Astrocyte (in vitro differentiated cells and primary cell): ENCODE measurements at regions not wholly inside any gene's neighbourhood (a gene's known extent, or its start where the extent isn't known, plus 50 kb on each side); places are given as distances from the start of the nearest gene placed in this dataset.

Source experiments
- DNase-seq: peaks from one replicate; pipeline ENCODE4 v3.0.0-alpha.2; 2010; ENCODE audit warnings: low read depth
- FAIRE-seq: peaks from 2 replicates; lab custom pipeline; 2011; peaks lifted over from hg19 to GRCh38; lab: Jason Lieb, UNC
- H2AFZ ChIP-seq: 2 replicates; pipeline ENCODE4 v1.6.0; 2012; ENCODE audit warnings: low read depth, low read length, inconsistent platforms
- H3K27ac ChIP-seq: 2 replicates; pipeline ENCODE4 v1.5.1; 2011; ENCODE audit warnings: low read depth, low read length, inconsistent platforms
- H3K27me3 ChIP-seq: 2 replicates; pipeline ENCODE4 v1.6.0; 2011; ENCODE audit warnings: low read length, inconsistent platforms; ENCODE audit not compliant: insufficient read depth
- H3K36me3 ChIP-seq: 2 replicates; pipeline ENCODE4 v1.5.1; 2011; ENCODE audit warnings: low read length, inconsistent platforms; ENCODE audit not compliant: insufficient read depth
- H3K4me1 ChIP-seq: 2 replicates; pipeline ENCODE4 v1.5.1; 2011; ENCODE audit warnings: low read length, inconsistent platforms; ENCODE audit not compliant: insufficient read depth
- H3K4me2 ChIP-seq: 2 replicates; pipeline ENCODE4 v1.6.0; 2012; ENCODE audit warnings: low read length, inconsistent platforms
- H3K4me3 ChIP-seq: 2 replicates; pipeline ENCODE4 v1.5.1; 2011; ENCODE audit warnings: low read depth, mild to moderate bottlenecking, low read length, inconsistent platforms; ENCODE audit not compliant: insufficient read depth
- H3K79me2 ChIP-seq: 2 replicates; pipeline ENCODE4 v1.6.0; 2012; ENCODE audit warnings: mild to moderate bottlenecking, low read length, inconsistent platforms; ENCODE audit not compliant: insufficient read depth
- H3K9ac ChIP-seq: 2 replicates; pipeline ENCODE4 v1.6.0; 2012; ENCODE audit warnings: mild to moderate bottlenecking, low read length, inconsistent platforms
- H3K9me3 ChIP-seq: 2 replicates; pipeline ENCODE4 v1.5.1; 2012; ENCODE audit warnings: low read depth, mild to moderate bottlenecking, low read length, inconsistent platforms; ENCODE audit not compliant: insufficient read depth
- H4K20me1 ChIP-seq: 2 replicates; pipeline ENCODE4 v1.6.0; 2012; ENCODE audit warnings: low read length, inconsistent platforms; ENCODE audit not compliant: insufficient read depth
- H3K27ac Mint-ChIP-seq: one replicate; pipeline ENCODE4 v1.8.0; 2021; ENCODE audit warnings: mild to moderate bottlenecking, mixed read lengths; ENCODE audit not compliant: unreplicated experiment
- H3K27me3 Mint-ChIP-seq: one replicate; pipeline ENCODE4 v1.8.0; 2021; ENCODE audit warnings: low read depth, mixed read lengths; ENCODE audit not compliant: unreplicated experiment
- H3K36me3 Mint-ChIP-seq: one replicate; pipeline ENCODE4 v1.8.0; 2021; ENCODE audit warnings: low read depth, mixed read lengths; ENCODE audit not compliant: unreplicated experiment
- H3K4me1 Mint-ChIP-seq: one replicate; pipeline ENCODE4 v1.8.0; 2021; ENCODE audit warnings: low read depth, mixed read lengths; ENCODE audit not compliant: unreplicated experiment
- H3K4me3 Mint-ChIP-seq: one replicate; pipeline ENCODE4 v1.8.0; 2021; ENCODE audit warnings: mild to moderate bottlenecking, moderate library complexity, mixed read lengths; ENCODE audit not compliant: unreplicated experiment
- H3K9me3 Mint-ChIP-seq: one replicate; pipeline ENCODE4 v1.8.0; 2021; ENCODE audit warnings: mild to moderate bottlenecking, mixed read lengths; ENCODE audit not compliant: unreplicated experiment
- EZH2 ChIP-seq: IDR thresholded peaks from 2 replicates; pipeline ENCODE4 v1.6.1; 2012; ENCODE audit warnings: mild to moderate bottlenecking, low read length, inconsistent platforms; ENCODE audit not compliant: insufficient read depth
- TF ChIP-seq, protein P1 (sequence below): IDR thresholded peaks from 2 replicates; pipeline ENCODE4 v1.5.1; 2011; ENCODE audit warnings: low read depth, mild to moderate bottlenecking, inconsistent platforms, low read length, moderate library complexity; ENCODE audit not compliant: insufficient read depth

DNA sequence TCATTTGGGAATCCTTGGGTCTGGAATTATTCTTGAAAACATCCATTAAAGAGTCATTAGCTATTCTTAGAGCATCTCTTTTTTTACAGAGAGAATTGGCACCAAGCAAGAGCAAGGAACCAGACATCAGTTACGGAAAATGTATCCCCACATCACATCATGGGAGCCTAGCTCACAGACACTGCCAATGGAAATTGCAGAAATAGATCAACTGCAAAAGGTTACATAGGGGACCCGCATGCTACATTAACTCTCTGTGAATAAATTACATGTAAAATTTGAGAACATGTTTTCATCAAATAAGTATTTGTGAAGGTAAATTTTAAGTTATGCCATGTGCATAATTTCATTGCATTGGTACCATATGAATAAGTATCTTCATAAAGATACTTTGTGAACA lies 224.8 kb downstream of the ZNF248 start:
- TF ChIP-seq EZH2: no peak
- TF ChIP-seq, protein P1, sequence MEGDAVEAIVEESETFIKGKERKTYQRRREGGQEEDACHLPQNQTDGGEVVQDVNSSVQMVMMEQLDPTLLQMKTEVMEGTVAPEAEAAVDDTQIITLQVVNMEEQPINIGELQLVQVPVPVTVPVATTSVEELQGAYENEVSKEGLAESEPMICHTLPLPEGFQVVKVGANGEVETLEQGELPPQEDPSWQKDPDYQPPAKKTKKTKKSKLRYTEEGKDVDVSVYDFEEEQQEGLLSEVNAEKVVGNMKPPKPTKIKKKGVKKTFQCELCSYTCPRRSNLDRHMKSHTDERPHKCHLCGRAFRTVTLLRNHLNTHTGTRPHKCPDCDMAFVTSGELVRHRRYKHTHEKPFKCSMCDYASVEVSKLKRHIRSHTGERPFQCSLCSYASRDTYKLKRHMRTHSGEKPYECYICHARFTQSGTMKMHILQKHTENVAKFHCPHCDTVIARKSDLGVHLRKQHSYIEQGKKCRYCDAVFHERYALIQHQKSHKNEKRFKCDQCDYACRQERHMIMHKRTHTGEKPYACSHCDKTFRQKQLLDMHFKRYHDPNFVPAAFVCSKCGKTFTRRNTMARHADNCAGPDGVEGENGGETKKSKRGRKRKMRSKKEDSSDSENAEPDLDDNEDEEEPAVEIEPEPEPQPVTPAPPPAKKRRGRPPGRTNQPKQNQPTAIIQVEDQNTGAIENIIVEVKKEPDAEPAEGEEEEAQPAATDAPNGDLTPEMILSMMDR: no peak
- H4K20me1 ChIP-seq: no peaks in the 10 kb centered on the region
- H3K4me1 ChIP-seq: no peaks in the 10 kb centered on the region
- no peaks in the 10 kb centered on the region for H3K27me3 ChIP-seq
- no peak overlapping the region for H3K4me3 Mint-ChIP-seq
- FAIRE-seq: no peak
- peaks cover 16% of the 10 kb centered on the region for H3K9me3 Mint-ChIP-seq
- H3K27ac ChIP-seq: no peak overlapping the region
- H3K36me3 Mint-ChIP-seq: no peaks in the 10 kb centered on the region
- H3K27ac Mint-ChIP-seq: no peak overlapping the region
- no peaks in the 10 kb centered on the region for H3K27me3 Mint-ChIP-seq
- DNase-seq: no peak
- H3K4me1 Mint-ChIP-seq: no peaks in the 10 kb centered on the region
- H3K79me2 ChIP-seq: no peaks in the 10 kb centered on the region
- no peak overlapping the region for H3K4me2 ChIP-seq
- H3K9me3 ChIP-seq: peaks cover 5% of the 10 kb centered on the region
- no peak overlapping the region for H3K9ac ChIP-seq
- H2AFZ ChIP-seq: no peak overlapping the region
- no peaks in the 10 kb centered on the region for H3K36me3 ChIP-seq
- no peak overlapping the region for H3K4me3 ChIP-seq

DNA sequence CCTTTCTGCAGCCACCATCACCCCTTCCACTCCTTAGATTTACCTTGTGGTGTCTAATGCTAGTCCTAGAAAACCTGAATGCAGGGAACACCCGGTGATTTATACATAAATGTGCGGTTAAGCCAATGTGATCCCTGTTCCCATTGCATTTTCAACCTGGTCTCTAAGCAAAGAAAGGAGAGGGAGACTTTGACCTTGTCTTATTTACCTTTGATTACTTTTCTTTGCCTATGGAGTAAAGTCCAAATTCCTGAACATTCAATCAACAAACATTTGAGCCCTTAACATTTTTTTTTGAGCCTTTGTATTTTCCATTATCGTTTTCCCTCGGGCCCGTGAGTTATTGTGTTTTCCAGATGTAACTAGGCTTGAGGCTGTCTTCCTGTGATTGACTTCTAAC lies 233.9 kb downstream of the ZNF248 start:
- H3K79me2 ChIP-seq: no peaks in the 10 kb centered on the region
- H3K27me3 ChIP-seq: no peaks in the 10 kb centered on the region
- FAIRE-seq (no peak), DNase-seq (no peak)
- peaks cover 8% of the 10 kb centered on the region for H3K9me3 ChIP-seq
- no peak overlapping the region for H3K4me3 Mint-ChIP-seq
- H3K36me3 Mint-ChIP-seq: no peaks in the 10 kb centered on the region
- H3K4me1 ChIP-seq: no peaks in the 10 kb centered on the region
- H3K27me3 Mint-ChIP-seq: no peaks in the 10 kb centered on the region
- H3K27ac Mint-ChIP-seq: no peak overlapping the region
- H3K9ac ChIP-seq: no peak overlapping the region
- H4K20me1 ChIP-seq: no peaks in the 10 kb centered on the region
- peaks cover 11% of the 10 kb centered on the region for H3K9me3 Mint-ChIP-seq
- no peaks in the 10 kb centered on the region for H3K36me3 ChIP-seq
- no peak overlapping the region for H3K4me2 ChIP-seq
- H2AFZ ChIP-seq: no peak overlapping the region
- no peaks in the 10 kb centered on the region for H3K4me1 Mint-ChIP-seq
- no peak overlapping the region for H3K4me3 ChIP-seq
- TF ChIP-seq, protein P1: no peak
- no peak for TF ChIP-seq EZH2
- H3K27ac ChIP-seq: no peak overlapping the region

DNA sequence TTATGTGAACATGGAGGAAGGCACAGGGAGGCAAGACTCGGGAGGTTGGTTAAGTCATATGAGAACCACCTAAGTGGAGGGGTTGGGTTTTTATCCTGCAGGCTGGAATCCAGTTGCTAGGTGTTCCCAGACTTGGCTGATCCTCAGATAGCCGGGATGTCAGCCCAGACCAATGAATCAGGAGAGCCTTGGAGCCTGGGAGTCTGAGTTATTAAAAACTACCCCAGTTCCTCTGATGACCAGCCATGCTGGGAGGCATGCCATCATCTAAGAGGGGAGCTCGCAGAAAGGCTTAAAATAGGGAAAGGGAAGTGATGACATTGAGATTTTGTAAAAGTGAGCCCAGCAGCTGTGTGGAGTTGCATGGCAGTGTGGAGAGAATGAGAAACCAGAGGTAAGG lies 238.1 kb downstream of the ZNF248 start:
- Histone ChIP-seq H3K79me2 (no peaks in the 10 kb centered on the region), H4K20me1 (no peaks in the 10 kb centered on the region), H3K27ac (no peak overlapping the region), H3K4me3 (no peak overlapping the region), H3K9ac (no peak overlapping the region), H3K9me3 (peaks cover 19% of the 10 kb centered on the region), H2AFZ (no peak overlapping the region), H3K4me2 (no peak overlapping the region), H3K4me1 (no peaks in the 10 kb centered on the region), H3K36me3 (no peaks in the 10 kb centered on the region), H3K27me3 (no peaks in the 10 kb centered on the region)
- Mint-ChIP-seq H3K27ac (no peak overlapping the region), H3K9me3 (peaks cover 13% of the 10 kb centered on the region), H3K27me3 (no peaks in the 10 kb centered on the region), H3K36me3 (no peaks in the 10 kb centered on the region), H3K4me1 (no peaks in the 10 kb centered on the region), H3K4me3 (no peak overlapping the region)
- DNase-seq (no peak), FAIRE-seq (no peak)
- no peak for TF ChIP-seq EZH2
- TF ChIP-seq, protein P1: no peak
